ENCODE measurements at regions not wholly inside any gene's neighbourhood (a gene's known extent, or its start where the extent isn't known, plus 50 kb on each side); places are given as distances from the start of the nearest gene placed in this dataset.
A peak's percentile ranks its signal among the peaks of the same experiment; 100 is the strongest.

- Histone ChIP-seq H4K20me1 (ENCODE audit: insufficient read depth, low read length) (no peaks in the 10 kb centered on the region), H3K4me3 (ENCODE audit: insufficient read depth, low read depth, low read length) (no peak overlapping the region), H3K9ac (ENCODE audit: low read depth, low read length) (no peak overlapping the region), H3K27me3 (ENCODE audit: control insufficient read depth, insufficient read depth, low read length) (no peaks in the 10 kb centered on the region), H4K5ac (ENCODE audit: low read depth, low read length) (no peak overlapping the region), H3K9me1 (ENCODE audit: insufficient read depth, low read length) (peaks cover 7% of the 10 kb centered on the region), H2BK5ac (ENCODE audit: low read depth, low read length, poor library complexity, severe bottlenecking) (no peak overlapping the region), H3K27ac (ENCODE audit: insufficient read depth, low read length) (no peak overlapping the region), H3K9me3 (ENCODE audit: control insufficient read depth, insufficient read depth, low read length) (peaks cover 2% of the 10 kb centered on the region; the same call in 1 of the 2 replicates), H4K91ac (ENCODE audit: insufficient read depth, low read depth, low read length) (no peak overlapping the region), H3K36me3 (ENCODE audit: control insufficient read depth, insufficient read depth, low read length) (no peaks in the 10 kb centered on the region), H3K23ac (ENCODE audit: low read depth, low read length) (no peak overlapping the region), H2AK5ac (ENCODE audit: low read depth, low read length) (0 out of 2 replicates have a peak overlapping the region, but pooled peaks have one; percentile 20), H3K14ac (replicated peaks; ENCODE audit: low read depth, low read length) (no peak overlapping the region), H3K18ac (ENCODE audit: low read depth, low read length) (no peak overlapping the region), H4K8ac (ENCODE audit: low read depth in 2 of 2, low read length in 2 of 2) (no peak overlapping the region), H3K4me2 (ENCODE audit: low read depth, low read length) (no peak overlapping the region), H2BK20ac (ENCODE audit: low read depth, low read length) (no peak overlapping the region), H3K4me1 (ENCODE audit: control insufficient read depth, insufficient read depth, low read length) (peaks cover 15% of the 10 kb centered on the region), H3K56ac (ENCODE audit: extremely low read depth, insufficient read depth, low read length) (no peak overlapping the region), H2AK9ac (replicated peaks; ENCODE audit: low read depth, low read length, poor library complexity) (no peak overlapping the region), H3K4ac (ENCODE audit: low read depth, low read length) (no peak overlapping the region), H2BK15ac (ENCODE audit: low read depth, low read length) (no peak overlapping the region), H3K79me1 (ENCODE audit: low read depth in 1 of 2, low read length in 2 of 2) (peaks cover 0 to 4% of the 10 kb centered on the region in 2 experiments; a peak in 1 of 4 replicates), H2AFZ (replicated peaks; ENCODE audit: low read length, poor library complexity) (no peak overlapping the region), H2BK120ac (ENCODE audit: low read depth, low read length) (no peak overlapping the region)
- WGBS, 2 experiments (ENCODE audit: extremely low coverage in 2 of 2, insufficient read length in 1 of 2), result no CpG with 5 or more reads among the region's 2 CpGs
- no TSS peak for BruUV-seq (replicated peaks)
- TF ChIP-seq POLR2A (IDR thresholded peaks at IDR 0.05; ENCODE audit: low read depth, low read length), result no peak
- no peak for TF ChIP-seq NFE2L2 (IDR thresholded peaks at IDR 0.05; ENCODE audit: low read depth, low read length)
- no peak for TF ChIP-seq ELK1 (IDR thresholded peaks at IDR 0.05; ENCODE audit: borderline replicate concordance, low read depth, low read length)
- dilution Hi-C loops (cut with HindIII; ENCODE audit: low sequenced_read_pairs, unreplicated experiment) (no loop called here), in situ Hi-C loops (cut with MboI; ENCODE audit: low sequenced_read_pairs) (no loop called here), intact Hi-C loops (cut with micrococcal nuclease) (no loop called here)
- ChIA-PET CTCF (interaction anchor here (0.7 kb wide), 1 partner anchor 291 kb away, joined by 3 read pairs; no protein-coding TSS in a partner anchor), POLR2A (ENCODE audit: unreplicated experiment) (no interaction called here)
- DNase-seq (no peak), ATAC-seq (ENCODE audit: low read depth) (no peak)
Measured at GRCh38 chr15:66905954-66906353, 159.4 kb upstream of the SMAD3 start.
